ENCODE measurements at regions not wholly inside any gene's neighbourhood (a gene's known extent, or its start where the extent isn't known, plus 50 kb on each side); places are given as distances from the start of the nearest gene placed in this dataset.

DNA sequence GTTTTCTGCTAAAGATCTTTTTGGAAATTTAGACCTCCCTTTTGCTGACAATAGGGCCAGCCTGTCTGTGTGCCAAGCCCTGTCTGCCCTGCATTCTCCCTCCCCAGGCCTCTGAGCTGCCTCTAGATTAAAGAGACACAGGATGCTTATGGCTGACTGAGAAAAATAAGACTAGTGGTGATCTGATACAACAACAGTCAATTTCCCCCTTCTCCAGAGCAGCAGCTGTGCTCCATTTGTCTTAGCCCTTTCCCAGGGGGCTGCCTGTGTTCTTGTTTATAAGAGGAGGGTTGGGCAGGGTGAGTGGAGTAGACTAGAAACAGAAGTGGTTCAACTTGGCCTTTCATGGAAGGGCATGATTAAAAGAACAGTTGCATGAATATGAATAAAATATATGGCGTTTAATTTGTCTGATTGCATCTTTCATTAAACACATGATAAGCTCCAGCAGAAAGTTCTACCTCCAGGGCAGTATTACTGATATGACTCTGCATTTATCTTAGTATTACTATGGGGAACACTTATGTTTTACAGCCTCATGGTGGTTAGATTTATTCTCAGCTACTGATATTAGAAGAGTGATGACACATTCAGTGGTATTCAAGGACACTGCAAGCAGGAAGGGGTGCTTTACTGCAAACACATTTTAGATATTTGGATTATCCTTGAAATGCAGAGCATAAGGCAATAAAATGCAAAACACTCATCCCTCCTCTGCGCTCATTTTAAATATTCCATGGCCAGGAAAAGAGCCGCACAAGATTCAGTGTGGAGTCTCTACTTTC is 150.2 kb upstream of the CLEC14A start:
- no peaks in the 10 kb centered on the region for H3K36me3 Mint-ChIP-seq
- DNase-seq (ENCODE audit: low spot score in 2 of 2) (no peak), ATAC-seq (no peak)
- H3K4me3 Mint-ChIP-seq = no peak overlapping the region
- H3K4me1 Mint-ChIP-seq = no peaks in the 10 kb centered on the region
- H3K9me3 Mint-ChIP-seq = peaks cover 6% of the 10 kb centered on the region
- no peak overlapping the region for H3K27ac Mint-ChIP-seq

DNA sequence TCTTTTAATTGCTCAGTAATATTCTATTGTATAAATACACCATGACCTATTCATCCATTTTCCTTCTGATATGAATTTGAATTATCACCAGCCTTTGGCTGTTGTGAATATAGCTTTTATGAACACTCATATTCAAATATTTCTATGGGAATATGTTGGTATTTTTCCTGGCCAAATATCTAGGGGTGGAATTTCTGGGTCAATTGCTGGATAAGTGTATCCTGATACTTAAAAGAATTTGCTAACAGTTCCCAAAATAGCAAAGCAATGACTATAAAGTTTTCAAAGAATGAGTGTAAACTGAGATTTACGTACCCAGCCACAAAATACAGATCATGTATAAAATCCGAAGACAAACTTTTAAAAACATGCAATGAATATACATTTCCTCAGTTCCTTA is 148.7 kb upstream of the CLEC14A start:
- ATAC-seq (no peak), DNase-seq (ENCODE audit: low spot score in 2 of 2) (no peak)
- Mint-ChIP-seq H3K36me3 (no peaks in the 10 kb centered on the region), H3K9me3 (peaks cover 6% of the 10 kb centered on the region), H3K4me3 (no peak overlapping the region), H3K27ac (no peak overlapping the region), H3K4me1 (no peaks in the 10 kb centered on the region)

DNA sequence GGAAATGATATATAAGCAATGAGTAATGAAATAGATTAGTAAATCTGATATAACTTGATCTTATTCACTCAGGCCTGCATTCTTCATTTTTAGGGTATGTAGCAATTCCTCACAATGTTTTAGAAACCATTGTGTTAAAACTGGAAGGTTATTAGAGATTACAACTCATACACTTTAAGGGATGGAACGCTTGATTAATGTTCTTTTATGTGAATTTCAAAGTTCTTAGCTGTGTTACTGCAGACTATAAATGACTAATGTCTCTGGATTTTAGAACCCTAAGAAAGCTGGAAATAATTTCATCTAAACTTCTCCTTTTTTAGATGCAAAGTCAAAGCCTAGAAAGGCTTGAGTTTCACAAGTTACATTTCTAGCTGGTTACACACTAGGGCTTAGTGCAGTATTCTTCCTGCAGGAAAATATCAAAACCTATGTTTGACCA is 148.2 kb upstream of the CLEC14A start:
- no peaks in the 10 kb centered on the region for H3K4me1 Mint-ChIP-seq
- no peak overlapping the region for H3K4me3 Mint-ChIP-seq
- H3K9me3 Mint-ChIP-seq = peaks cover 6% of the 10 kb centered on the region
- DNase-seq (ENCODE audit: low spot score in 2 of 2) (no peak), ATAC-seq (no peak)
- H3K36me3 Mint-ChIP-seq = no peaks in the 10 kb centered on the region
- no peak overlapping the region for H3K27ac Mint-ChIP-seq

DNA sequence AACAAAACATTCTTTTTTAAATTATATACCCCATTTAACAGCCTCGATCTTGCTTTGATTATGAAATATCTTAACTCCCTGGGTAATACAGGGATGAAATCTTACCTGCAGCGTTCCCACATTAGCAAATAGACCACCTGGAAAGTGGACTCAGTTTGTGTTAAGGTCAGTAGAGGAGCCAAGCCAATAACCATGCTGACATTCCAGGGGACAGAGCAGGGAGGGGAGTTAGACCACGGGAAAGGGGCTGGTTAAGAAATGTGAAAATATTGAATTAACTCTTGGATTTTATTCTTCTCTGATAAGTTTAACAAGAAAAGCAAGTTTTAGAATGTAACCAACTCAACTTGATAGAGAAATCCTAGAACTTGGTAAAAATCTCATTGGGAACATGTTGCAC is 144.9 kb upstream of the CLEC14A start:
- Mint-ChIP-seq H3K27ac (no peak overlapping the region), H3K4me3 (no peak overlapping the region), H3K36me3 (no peaks in the 10 kb centered on the region), H3K4me1 (no peaks in the 10 kb centered on the region), H3K9me3 (peaks cover 9% of the 10 kb centered on the region)
- DNase-seq (ENCODE audit: low spot score in 2 of 2) (no peak), ATAC-seq (no peak)

DNA sequence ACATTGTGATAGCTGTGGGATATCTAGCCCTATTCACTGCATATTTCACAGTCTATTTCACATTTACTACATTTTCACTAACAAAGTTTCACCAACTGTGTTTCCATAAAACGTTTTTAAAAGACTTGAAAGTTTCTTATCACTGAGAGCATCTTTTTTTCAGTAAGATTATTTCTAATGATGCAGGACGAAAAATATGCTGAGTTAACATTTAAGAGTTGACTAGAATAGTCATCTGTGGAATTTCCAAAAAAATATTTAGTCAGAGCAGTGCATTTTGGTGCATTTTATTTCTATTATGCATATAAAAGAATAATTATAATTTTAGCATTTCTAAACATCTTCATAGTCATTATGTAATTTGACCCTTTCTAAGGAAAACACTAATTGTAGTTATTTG is 143.8 kb upstream of the CLEC14A start:
- peaks cover 12% of the 10 kb centered on the region for H3K9me3 Mint-ChIP-seq
- H3K4me1 Mint-ChIP-seq = no peaks in the 10 kb centered on the region
- H3K4me3 Mint-ChIP-seq = no peak overlapping the region
- no peaks in the 10 kb centered on the region for H3K36me3 Mint-ChIP-seq
- H3K27ac Mint-ChIP-seq = no peak overlapping the region
- DNase-seq (ENCODE audit: low spot score in 2 of 2) (no peak), ATAC-seq (no peak)

DNA sequence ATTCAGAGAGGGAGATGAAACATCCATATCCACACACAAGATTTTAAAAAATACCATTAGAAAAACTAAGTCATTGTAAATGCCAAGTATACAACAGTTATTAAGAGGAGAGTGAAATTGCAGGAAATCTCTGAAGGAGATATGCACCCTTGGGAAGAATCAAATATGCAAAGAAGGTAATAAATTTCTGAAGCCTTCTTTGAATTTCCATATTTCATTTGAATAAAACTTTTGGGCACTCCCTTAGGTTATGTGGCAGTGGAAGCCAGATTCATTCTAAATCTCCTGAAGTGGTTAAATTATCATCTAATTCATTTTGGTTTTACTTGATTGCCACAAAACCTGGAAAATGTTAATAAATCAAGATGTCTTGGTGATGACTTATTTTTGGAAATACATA is 138.9 kb upstream of the CLEC14A start:
- no peak overlapping the region for H3K27ac Mint-ChIP-seq
- no peaks in the 10 kb centered on the region for H3K4me1 Mint-ChIP-seq
- H3K4me3 Mint-ChIP-seq = no peak overlapping the region
- ATAC-seq (no peak), DNase-seq (ENCODE audit: low spot score in 2 of 2) (no peak)
- peaks cover 6% of the 10 kb centered on the region for H3K9me3 Mint-ChIP-seq
- H3K36me3 Mint-ChIP-seq = no peaks in the 10 kb centered on the region

DNA sequence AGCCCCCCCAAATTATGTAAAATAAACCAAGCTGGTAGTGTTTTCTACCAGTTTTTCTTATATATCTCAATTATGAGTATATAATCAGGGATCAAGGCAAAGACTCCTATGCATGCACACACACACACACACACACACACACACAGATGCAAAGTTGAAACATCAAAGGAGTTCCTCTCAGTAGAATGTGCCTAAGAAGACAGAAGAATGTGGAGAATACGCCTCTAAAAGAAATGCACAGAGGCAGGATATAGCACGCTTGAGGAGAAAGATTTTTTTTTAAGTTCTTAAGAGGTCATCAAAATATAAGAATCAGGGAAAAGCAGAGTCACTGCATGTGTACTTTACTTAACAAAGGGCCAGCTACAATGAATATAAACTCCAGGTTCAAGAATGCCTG is 138.2 kb upstream of the CLEC14A start:
- H3K4me3 Mint-ChIP-seq = no peak overlapping the region
- H3K9me3 Mint-ChIP-seq = peaks cover 6% of the 10 kb centered on the region
- H3K36me3 Mint-ChIP-seq = no peaks in the 10 kb centered on the region
- no peak for DNase-seq (ENCODE audit: low spot score in 2 of 2)
- H3K27ac Mint-ChIP-seq = no peak overlapping the region
- H3K4me1 Mint-ChIP-seq = no peaks in the 10 kb centered on the region
- ATAC-seq = no peak

DNA sequence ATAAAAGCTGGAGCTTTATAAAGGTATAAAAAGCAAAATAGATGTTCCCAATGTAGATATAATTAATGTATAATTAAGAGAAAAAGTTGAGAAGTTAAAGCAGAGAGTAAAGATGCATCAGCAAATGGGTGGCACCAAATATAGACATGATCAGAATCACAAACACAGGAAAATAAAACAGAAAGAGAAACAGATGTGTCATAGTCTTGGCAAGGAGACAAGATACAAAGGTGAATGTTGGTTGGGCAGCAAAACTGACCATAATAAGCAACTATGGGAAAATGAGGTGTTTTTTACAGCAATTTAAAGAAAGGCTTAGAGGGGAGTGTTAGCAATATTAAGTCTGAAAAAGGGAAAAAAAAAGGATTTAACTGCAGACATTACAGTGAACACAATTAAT is 135.4 kb upstream of the CLEC14A start:
- no peaks in the 10 kb centered on the region for H3K36me3 Mint-ChIP-seq
- no peak overlapping the region for H3K4me3 Mint-ChIP-seq
- peaks cover 12% of the 10 kb centered on the region for H3K9me3 Mint-ChIP-seq
- DNase-seq (ENCODE audit: low spot score in 2 of 2) = no peak
- H3K4me1 Mint-ChIP-seq = no peaks in the 10 kb centered on the region
- ATAC-seq = no peak
- no peak overlapping the region for H3K27ac Mint-ChIP-seq

DNA sequence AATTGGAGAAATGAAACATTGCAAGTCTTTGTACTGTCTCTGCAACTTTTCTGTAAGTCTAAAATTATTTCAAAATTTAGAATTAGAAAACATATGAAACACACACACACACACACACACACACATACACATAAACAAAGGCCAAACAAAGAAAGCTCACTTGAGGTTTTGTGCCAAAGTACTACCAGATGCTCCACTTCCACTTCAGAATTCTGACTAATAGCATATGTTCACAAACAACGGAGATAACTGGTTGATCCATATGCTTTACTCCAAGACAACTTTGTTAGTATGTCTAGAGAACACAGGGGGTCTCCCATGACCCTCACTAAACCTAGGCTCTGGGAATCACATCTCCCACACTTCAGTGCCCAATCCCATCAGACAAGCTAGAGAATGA is 133.8 kb upstream of the CLEC14A start:
- Mint-ChIP-seq H3K27ac (no peak overlapping the region), H3K4me1 (no peaks in the 10 kb centered on the region), H3K4me3 (no peak overlapping the region), H3K9me3 (peaks cover 6% of the 10 kb centered on the region), H3K36me3 (no peaks in the 10 kb centered on the region)
- DNase-seq (ENCODE audit: low spot score in 2 of 2) = no peak
- ATAC-seq = no peak

DNA sequence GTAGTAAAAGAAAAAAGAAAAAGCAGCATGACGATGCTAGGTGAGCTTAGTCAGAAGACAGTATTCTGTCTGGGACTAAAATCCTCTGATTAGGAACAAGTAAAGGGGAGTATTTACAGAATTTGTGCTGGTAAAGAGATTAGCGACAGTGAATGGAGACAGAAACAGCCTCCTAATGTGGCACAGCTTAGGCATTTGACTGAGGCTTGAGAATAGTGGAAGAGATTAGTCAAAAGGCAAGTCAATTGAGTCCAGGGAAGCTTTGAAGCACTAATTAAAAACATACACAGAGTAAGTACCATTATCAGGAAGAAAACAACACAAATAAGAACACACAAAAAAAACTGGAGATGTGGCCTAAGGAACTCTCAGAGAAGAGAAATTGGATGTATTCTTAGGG is 131.9 kb upstream of the CLEC14A start:
- Mint-ChIP-seq H3K4me1 (no peaks in the 10 kb centered on the region), H3K36me3 (no peaks in the 10 kb centered on the region), H3K4me3 (no peak overlapping the region), H3K27ac (no peak overlapping the region), H3K9me3 (peaks cover 6% of the 10 kb centered on the region)
- ATAC-seq (no peak), DNase-seq (ENCODE audit: low spot score in 2 of 2) (no peak)

DNA sequence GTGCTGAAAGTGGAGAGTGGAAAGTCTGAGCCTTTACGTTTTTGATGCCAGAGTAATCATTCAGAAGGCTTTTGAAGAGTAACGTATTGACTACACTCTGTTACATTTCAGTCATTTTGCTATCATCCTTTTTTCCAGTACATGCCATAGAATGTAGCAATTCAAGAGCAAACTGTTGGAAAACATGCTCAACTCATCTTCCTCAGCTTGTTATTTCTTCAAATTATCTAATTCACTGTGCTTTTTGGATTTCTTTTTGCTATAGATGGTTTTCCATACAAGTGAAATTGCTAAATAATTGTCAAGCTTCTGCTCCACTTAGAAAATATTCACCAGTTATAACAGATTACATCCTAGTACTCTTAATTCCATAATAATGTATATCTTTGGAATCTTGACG is 129.9 kb upstream of the CLEC14A start:
- Mint-ChIP-seq H3K36me3 (no peaks in the 10 kb centered on the region), H3K27ac (no peak overlapping the region), H3K4me1 (no peaks in the 10 kb centered on the region), H3K4me3 (no peak overlapping the region), H3K9me3 (peaks cover 6% of the 10 kb centered on the region)
- DNase-seq (ENCODE audit: low spot score in 2 of 2) = no peak
- no peak for ATAC-seq

DNA sequence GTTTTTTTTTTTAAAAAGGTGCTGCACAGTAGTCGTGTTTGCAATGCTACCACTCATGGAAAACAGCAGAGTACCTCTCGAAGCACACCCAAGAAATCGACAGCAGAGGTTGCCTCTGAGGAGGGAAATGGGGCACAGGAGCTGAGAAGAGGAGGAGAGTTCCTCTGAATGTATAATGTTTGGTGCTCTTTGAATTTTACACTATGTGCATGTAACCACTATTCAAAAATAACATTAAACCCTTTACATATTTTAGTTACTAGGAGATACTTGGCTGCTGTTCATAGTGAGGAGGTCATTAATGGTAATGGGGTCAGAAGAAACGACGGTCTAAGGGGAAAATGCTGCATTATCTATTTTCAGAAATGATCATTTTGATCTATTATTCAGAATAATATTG is 129.4 kb upstream of the CLEC14A start:
- no peak overlapping the region for H3K4me3 Mint-ChIP-seq

DNA sequence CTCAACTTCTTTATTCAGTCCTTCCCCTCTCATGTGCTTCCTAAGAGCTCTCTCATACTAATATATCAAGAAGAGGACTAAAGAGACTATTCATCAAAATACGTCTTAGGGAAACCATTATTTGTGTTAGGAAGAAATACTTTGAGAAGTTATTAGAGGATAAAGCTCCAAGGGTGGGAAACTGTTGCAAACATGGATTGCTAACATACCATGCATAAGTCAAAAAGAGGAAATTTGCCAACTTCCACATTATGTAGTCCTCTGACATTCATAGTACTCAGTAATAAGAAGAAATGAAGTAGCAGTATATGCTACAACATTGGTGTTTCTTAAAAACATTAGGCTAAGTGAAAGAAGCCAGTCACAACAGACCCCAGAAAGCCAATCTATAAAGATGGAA is 128.8 kb upstream of the CLEC14A start:
- no peaks in the 10 kb centered on the region for H3K36me3 Mint-ChIP-seq
- no peak overlapping the region for H3K27ac Mint-ChIP-seq
- peaks cover 6% of the 10 kb centered on the region for H3K9me3 Mint-ChIP-seq
- H3K4me1 Mint-ChIP-seq = no peaks in the 10 kb centered on the region
- ATAC-seq (no peak), DNase-seq (ENCODE audit: low spot score in 2 of 2) (no peak)
- no peak overlapping the region for H3K4me3 Mint-ChIP-seq

More for the DNA sequence above, 129.4 kb upstream of the CLEC14A start:
- no peaks in the 10 kb centered on the region for H3K4me1 Mint-ChIP-seq
- ATAC-seq (no peak), DNase-seq (ENCODE audit: low spot score in 2 of 2) (no peak)
- H3K36me3 Mint-ChIP-seq = no peaks in the 10 kb centered on the region
- peaks cover 6% of the 10 kb centered on the region for H3K9me3 Mint-ChIP-seq
- no peak overlapping the region for H3K27ac Mint-ChIP-seq

DNA sequence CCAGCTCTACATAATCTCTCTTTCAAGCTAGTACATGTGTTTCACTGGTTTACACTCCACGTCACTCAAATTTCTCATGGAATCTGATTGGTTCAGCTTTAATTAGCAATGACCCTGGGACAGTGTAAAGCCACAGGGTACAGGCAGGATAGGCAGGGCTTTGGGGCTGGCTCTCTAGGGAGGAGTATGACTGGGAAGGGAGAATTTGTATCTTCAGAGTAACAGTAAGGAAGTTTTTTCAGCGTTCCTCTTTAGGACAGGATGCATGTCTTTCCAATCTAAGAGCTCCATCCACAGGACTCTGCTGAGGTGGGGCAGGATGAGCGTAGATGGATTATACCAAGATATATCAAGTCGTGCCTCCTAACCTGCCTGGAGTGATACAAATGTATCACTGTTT is 112.0 kb upstream of the CLEC14A start:
- no peaks in the 10 kb centered on the region for H3K36me3 Mint-ChIP-seq
- ATAC-seq = no peak
- no peak overlapping the region for H3K4me3 Mint-ChIP-seq

DNA sequence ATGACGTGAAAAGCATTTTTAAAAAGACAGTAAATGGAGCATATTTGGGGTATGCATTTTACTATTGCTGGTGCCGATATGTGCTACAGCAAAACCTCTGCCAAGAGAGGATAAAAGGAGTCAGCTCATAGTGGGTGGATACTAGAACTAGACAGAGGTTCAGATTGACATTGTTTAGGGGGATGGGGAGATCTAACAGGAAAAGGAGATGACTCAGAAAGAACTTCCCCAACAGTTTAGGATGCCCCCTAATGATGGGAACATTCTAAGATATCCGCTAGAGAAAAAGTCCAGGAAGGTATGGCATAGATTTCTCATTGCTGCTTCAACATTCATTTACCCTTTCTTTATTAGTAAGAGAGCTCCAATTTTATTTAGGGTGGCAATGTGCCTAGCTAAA is 110.5 kb upstream of the CLEC14A start:
- ATAC-seq (no peak), DNase-seq (ENCODE audit: low spot score in 2 of 2) (no peak)
- Mint-ChIP-seq H3K4me3 (no peak overlapping the region), H3K9me3 (peaks cover 6% of the 10 kb centered on the region), H3K27ac (no peak overlapping the region), H3K4me1 (no peaks in the 10 kb centered on the region), H3K36me3 (no peaks in the 10 kb centered on the region)

More for the DNA sequence above, 112.0 kb upstream of the CLEC14A start:
- DNase-seq (ENCODE audit: low spot score in 2 of 2) = no peak
- Mint-ChIP-seq H3K9me3 (peaks cover 6% of the 10 kb centered on the region), H3K27ac (no peak overlapping the region), H3K4me1 (no peaks in the 10 kb centered on the region)

DNA sequence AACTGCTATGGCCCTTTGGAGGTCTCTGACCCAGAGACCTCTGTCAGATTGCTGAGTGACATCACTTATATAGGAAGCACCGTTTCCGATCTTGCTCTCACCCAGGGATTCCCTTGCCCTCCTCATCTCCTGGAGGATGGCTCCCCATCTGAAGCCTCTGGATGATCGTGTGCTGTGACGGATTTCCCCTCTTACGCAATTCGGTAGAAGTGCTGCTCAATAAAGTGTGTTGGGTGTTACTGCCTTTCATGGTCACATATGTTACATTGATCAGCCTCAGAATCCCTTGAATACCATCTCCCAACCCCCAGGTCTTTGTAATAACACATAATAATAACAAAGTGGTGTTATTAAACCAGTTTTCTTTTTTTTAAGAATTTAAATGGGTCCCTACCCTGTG is 107.3 kb upstream of the CLEC14A start:
- no peak for ATAC-seq
- no peak for DNase-seq (ENCODE audit: low spot score in 2 of 2)
- Mint-ChIP-seq H3K27ac (no peak overlapping the region), H3K9me3 (peaks cover 13% of the 10 kb centered on the region), H3K36me3 (no peaks in the 10 kb centered on the region), H3K4me3 (no peak overlapping the region), H3K4me1 (no peaks in the 10 kb centered on the region)

DNA sequence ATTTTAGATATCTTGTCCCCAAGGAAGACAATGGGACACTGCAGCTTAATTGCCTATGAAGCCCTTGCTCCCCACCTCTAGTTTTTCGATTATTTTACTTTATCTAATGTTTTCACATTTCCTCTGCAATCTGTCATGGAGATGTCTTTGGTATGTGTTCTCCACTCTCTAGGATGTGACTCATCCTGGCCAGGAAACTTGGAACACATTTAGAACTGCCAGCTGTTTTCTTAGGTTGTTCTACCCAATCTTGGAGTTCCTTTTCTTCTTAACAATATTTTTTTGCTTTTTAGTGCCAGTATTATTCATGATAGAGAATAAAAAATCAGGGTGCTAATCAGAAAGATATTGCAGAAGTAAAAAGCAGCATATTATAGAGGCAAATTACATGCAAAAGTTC is 101.7 kb upstream of the CLEC14A start:
- no peak for ATAC-seq
- no peaks in the 10 kb centered on the region for H3K36me3 Mint-ChIP-seq
- DNase-seq (ENCODE audit: low spot score in 2 of 2) = no peak
- no peak overlapping the region for H3K27ac Mint-ChIP-seq
- peaks cover 19% of the 10 kb centered on the region for H3K9me3 Mint-ChIP-seq
- H3K4me3 Mint-ChIP-seq = no peak overlapping the region
- H3K4me1 Mint-ChIP-seq = no peaks in the 10 kb centered on the region

Data from stimulated activated effector memory CD8-positive, alpha-beta T cell treated with anti-CD3 and anti-CD28 coated beads, Interleukin-12 subunit alpha, Interleukin-12 subunit beta, amount 100 ng/mL, for 72 hours (primary cell).